DND-41 (cell line): ENCODE measurements at regions not wholly inside any gene's neighbourhood (a gene's known extent, or its start where the extent isn't known, plus 50 kb on each side); places are given as distances from the start of the nearest gene placed in this dataset.

Source experiments
- ATAC-seq: fragments of 200-7000 bp; cut with Tn5 transposase; 3 replicates; pipeline ENCODE4 v1.9.1; 2021; ENCODE audit warnings: low read depth; ENCODE audit not compliant: insufficient read depth
- DNase-seq: peaks from one replicate; pipeline ENCODE4 v3.0.0-alpha.2; 2020
- H2AFZ ChIP-seq: 2 replicates; pipeline ENCODE4 v1.6.0; 2012; ENCODE audit warnings: low read depth, low read length
- H3K27ac ChIP-seq: 2 replicates; pipeline ENCODE4 v1.5.1; 2012; ENCODE audit warnings: low read length, inconsistent platforms
- H3K27me3 ChIP-seq: fragments of 200-600 bp; sonication (generic); 2 replicates; pipeline ENCODE4 v1.6.0; 2012; ENCODE audit warnings: low read length, mild to moderate bottlenecking, inconsistent platforms; ENCODE audit not compliant: insufficient read depth, poor library complexity
- H3K36me3 ChIP-seq: 2 replicates; pipeline ENCODE4 v1.5.1; 2012; ENCODE audit warnings: low read length, inconsistent platforms; ENCODE audit not compliant: insufficient read depth
- H3K4me1 ChIP-seq: 2 replicates; pipeline ENCODE4 v1.5.1; 2012; ENCODE audit warnings: mild to moderate bottlenecking, low read length; ENCODE audit not compliant: insufficient read depth
- H3K4me2 ChIP-seq: 2 replicates; pipeline ENCODE4 v1.6.0; 2012; ENCODE audit warnings: mild to moderate bottlenecking, moderate library complexity, low read length, inconsistent platforms; ENCODE audit not compliant: insufficient read depth
- H3K4me3 ChIP-seq, 2 experiments: fragments of 200-600 bp in 1 of 2; shearing (Covaris generic) in 1 of 2; 2 replicates each; pipeline ENCODE4 v1.5.1; 2012 to 2016; ENCODE audit warnings: inconsistent platforms in 2 of 2, low read length in 2 of 2, mild to moderate bottlenecking in 2 of 2, low read depth in 1 of 2, moderate library complexity in 1 of 2
- H3K79me2 ChIP-seq: 2 replicates; pipeline ENCODE4 v1.6.0; 2012; ENCODE audit warnings: low read length, inconsistent platforms; ENCODE audit not compliant: insufficient read depth
- H3K9ac ChIP-seq: 2 replicates; pipeline ENCODE4 v1.6.0; 2012; ENCODE audit warnings: low read depth, mild to moderate bottlenecking, inconsistent platforms, low read length, moderate library complexity
- H3K9me3 ChIP-seq: 2 replicates; pipeline ENCODE4 v1.5.1; 2012; ENCODE audit warnings: low read length, moderate library complexity, mild to moderate bottlenecking, inconsistent platforms; ENCODE audit not compliant: insufficient read depth, severe bottlenecking
- H4K20me1 ChIP-seq: 2 replicates; pipeline ENCODE4 v1.6.0; 2012; ENCODE audit warnings: low read length; ENCODE audit not compliant: insufficient read depth
- EZH2 ChIP-seq: IDR thresholded peaks from 3 replicates; pipeline ENCODE4 v1.6.1; 2012; ENCODE audit warnings: borderline replicate concordance, low read depth, mild to moderate bottlenecking, moderate library complexity, low read length, inconsistent platforms; ENCODE audit not compliant: severe bottlenecking
- TF ChIP-seq, protein P1 (sequence below): IDR thresholded peaks from 2 replicates; pipeline ENCODE4 v1.5.1; 2012; ENCODE audit warnings: borderline replicate concordance, low read length, moderate library complexity, mild to moderate bottlenecking; ENCODE audit not compliant: poor library complexity, severe bottlenecking; ENCODE audit errors: extremely low read depth

DNA sequence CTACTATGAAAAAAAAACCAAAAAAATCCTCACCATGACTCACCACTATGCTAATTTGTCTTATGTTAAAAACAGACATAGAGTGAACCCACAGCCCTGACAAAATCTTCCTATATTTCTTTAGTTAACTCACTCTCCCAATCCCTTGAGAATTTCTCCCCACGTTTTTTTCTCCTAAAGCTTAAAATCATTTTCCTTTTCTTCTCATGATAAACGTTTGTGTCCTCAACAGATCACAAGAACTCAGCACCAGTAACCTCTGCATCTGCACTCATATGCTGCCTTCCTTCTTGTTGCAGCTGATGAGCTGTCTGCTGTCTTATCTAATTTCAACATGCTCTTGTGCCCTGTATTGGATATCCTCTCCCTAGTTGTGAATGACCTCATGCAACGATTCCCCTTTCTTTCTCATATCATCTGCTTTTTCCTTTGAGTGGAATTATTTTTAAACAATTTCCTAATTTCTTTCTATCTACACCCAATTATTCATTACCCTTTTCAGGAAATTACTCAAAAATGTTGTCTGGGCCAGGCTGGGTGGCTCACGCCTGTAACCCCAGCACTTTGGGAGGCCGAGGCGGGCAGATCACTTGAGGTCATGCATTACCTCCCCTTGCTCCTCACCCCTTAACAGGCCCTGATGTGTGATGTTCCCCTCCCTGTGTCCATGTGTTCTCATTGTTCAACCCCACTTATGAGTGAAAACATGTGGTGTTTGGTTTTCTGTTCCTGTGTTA lies 427.5 kb upstream of the MGAT4C start:
- Histone ChIP-seq H3K79me2 (no peaks in the 10 kb centered on the region), H3K27me3 (no peaks in the 10 kb centered on the region), H3K9me3 (no peaks in the 10 kb centered on the region), H2AFZ (no peak overlapping the region), H3K36me3 (no peaks in the 10 kb centered on the region), H4K20me1 (no peaks in the 10 kb centered on the region), H3K4me3 (no peak overlapping the region), H3K9ac (no peak overlapping the region), H3K4me1 (no peaks in the 10 kb centered on the region), H3K4me2 (no peak overlapping the region), H3K27ac (no peak overlapping the region)
- no peak for TF ChIP-seq EZH2
- TF ChIP-seq, protein P1, sequence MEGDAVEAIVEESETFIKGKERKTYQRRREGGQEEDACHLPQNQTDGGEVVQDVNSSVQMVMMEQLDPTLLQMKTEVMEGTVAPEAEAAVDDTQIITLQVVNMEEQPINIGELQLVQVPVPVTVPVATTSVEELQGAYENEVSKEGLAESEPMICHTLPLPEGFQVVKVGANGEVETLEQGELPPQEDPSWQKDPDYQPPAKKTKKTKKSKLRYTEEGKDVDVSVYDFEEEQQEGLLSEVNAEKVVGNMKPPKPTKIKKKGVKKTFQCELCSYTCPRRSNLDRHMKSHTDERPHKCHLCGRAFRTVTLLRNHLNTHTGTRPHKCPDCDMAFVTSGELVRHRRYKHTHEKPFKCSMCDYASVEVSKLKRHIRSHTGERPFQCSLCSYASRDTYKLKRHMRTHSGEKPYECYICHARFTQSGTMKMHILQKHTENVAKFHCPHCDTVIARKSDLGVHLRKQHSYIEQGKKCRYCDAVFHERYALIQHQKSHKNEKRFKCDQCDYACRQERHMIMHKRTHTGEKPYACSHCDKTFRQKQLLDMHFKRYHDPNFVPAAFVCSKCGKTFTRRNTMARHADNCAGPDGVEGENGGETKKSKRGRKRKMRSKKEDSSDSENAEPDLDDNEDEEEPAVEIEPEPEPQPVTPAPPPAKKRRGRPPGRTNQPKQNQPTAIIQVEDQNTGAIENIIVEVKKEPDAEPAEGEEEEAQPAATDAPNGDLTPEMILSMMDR: no peak
- DNase-seq (no peak), ATAC-seq (no peak)

DNA sequence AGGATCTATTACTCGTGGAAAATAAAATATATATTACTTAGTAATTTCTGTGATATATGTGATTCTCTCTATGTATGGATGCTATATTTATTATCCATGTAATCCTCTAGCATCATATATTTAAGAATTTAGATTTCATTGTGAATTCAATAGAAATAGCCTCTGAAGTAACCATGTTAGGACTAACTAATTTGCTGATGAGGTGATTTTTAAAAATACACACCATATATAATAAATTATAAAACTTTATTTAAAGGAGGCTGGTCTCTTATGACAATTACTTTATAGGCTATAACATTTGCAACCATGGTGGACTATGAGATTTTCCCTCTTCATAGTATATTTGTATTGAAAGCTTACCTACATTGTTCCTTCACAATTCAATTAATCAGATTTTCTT lies 424.9 kb upstream of the MGAT4C start:
- H3K4me1 ChIP-seq: no peaks in the 10 kb centered on the region
- H4K20me1 ChIP-seq: no peaks in the 10 kb centered on the region
- no peak overlapping the region for H3K9ac ChIP-seq
- DNase-seq (no peak), ATAC-seq (no peak)
- no peak for TF ChIP-seq EZH2
- TF ChIP-seq, protein P1: no peak
- no peak overlapping the region for H2AFZ ChIP-seq
- H3K79me2 ChIP-seq: no peaks in the 10 kb centered on the region
- H3K9me3 ChIP-seq: no peaks in the 10 kb centered on the region
- H3K4me2 ChIP-seq: no peak overlapping the region
- H3K4me3 ChIP-seq: no peak overlapping the region
- no peaks in the 10 kb centered on the region for H3K27me3 ChIP-seq
- H3K27ac ChIP-seq: no peak overlapping the region
- no peaks in the 10 kb centered on the region for H3K36me3 ChIP-seq

DNA sequence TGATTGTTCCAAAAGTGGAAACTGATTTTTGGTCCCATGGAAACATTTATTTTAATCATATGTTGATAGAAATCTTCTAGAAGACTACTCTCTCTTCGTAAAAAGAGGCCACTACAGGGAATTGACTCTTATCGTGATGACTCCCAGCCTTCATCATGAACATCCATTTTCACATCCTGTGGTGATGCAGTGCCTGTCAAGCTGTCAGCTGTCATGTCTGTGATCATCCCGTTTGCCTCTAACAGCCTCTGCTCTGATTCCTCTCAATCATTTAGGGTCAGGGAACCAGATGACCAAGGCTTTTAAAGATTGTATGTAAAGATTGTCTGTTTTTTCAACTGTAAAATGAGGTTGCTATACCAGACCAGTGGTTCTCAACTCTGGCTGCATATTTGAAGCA lies 419.0 kb upstream of the MGAT4C start:
- no peaks in the 10 kb centered on the region for H3K79me2 ChIP-seq
- H4K20me1 ChIP-seq: no peaks in the 10 kb centered on the region
- no peaks in the 10 kb centered on the region for H3K4me1 ChIP-seq
- H3K9ac ChIP-seq: no peak overlapping the region
- no peaks in the 10 kb centered on the region for H3K36me3 ChIP-seq
- DNase-seq: no peak
- no peak overlapping the region for H3K4me2 ChIP-seq
- H2AFZ ChIP-seq: no peak overlapping the region
- no peak for ATAC-seq
- no peaks in the 10 kb centered on the region for H3K27me3 ChIP-seq
- H3K4me3 ChIP-seq: no peak overlapping the region
- TF ChIP-seq, protein P1: no peak
- TF ChIP-seq EZH2: no peak
- H3K27ac ChIP-seq: no peak overlapping the region
- H3K9me3 ChIP-seq: no peaks in the 10 kb centered on the region

DNA sequence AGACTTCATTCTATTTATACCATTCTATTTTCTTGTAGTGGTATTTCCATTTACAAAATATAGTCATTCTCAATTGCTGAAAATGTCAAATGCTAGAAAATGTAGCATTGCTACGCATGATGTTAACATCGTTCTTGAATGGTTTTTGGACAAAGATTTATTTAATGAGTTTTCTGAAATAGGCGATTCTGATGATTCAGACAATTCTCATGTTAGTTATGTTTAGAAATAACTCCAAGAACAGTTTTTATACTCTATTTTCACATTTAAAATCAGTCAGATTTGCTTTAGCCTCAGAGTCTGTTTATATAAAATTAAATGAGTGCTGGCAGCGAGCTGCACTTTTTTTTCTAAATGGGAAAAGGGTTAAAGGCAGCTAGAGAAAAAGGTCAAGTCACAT lies 414.8 kb upstream of the MGAT4C start:
- H3K4me3 ChIP-seq: no peak overlapping the region
- no peak for ATAC-seq
- H2AFZ ChIP-seq: no peak overlapping the region

More for the DNA sequence above, 414.8 kb upstream of the MGAT4C start:
- no peak overlapping the region for H3K4me2 ChIP-seq
- H3K27me3 ChIP-seq: no peaks in the 10 kb centered on the region
- H3K4me1 ChIP-seq: no peaks in the 10 kb centered on the region
- H3K79me2 ChIP-seq: no peaks in the 10 kb centered on the region
- no peak for TF ChIP-seq EZH2
- TF ChIP-seq, protein P1: no peak
- no peaks in the 10 kb centered on the region for H3K9me3 ChIP-seq
- no peaks in the 10 kb centered on the region for H3K36me3 ChIP-seq
- DNase-seq: no peak
- H3K27ac ChIP-seq: no peak overlapping the region
- no peak overlapping the region for H3K9ac ChIP-seq
- H4K20me1 ChIP-seq: no peaks in the 10 kb centered on the region
